HFFc6 (cell line): ENCODE measurements at regions not wholly inside any gene's neighbourhood (a gene's known extent, or its start where the extent isn't known, plus 50 kb on each side); places are given as distances from the start of the nearest gene placed in this dataset.
"Not testable (repeated sequence)": the region's sequence is repeated elsewhere in the genome, so short reads cannot be mapped to it uniquely, and the experiment has no call there.

Source experiments
- DNase-seq: peaks from one replicate; pipeline ENCODE4 v3.0.0-alpha.2; 2018
- H3K27ac Mint-ChIP-seq: 2 replicates; pipeline ENCODE4 v1.8.0; 2020; ENCODE audit warnings: mild to moderate bottlenecking, mixed read lengths
- H3K27me3 Mint-ChIP-seq: 2 replicates; pipeline ENCODE4 v1.8.0; 2021; ENCODE audit warnings: mild to moderate bottlenecking, moderate library complexity, mixed read lengths; ENCODE audit not compliant: insufficient read depth
- H3K36me3 Mint-ChIP-seq: 2 replicates; pipeline ENCODE4 v1.8.0; 2021; ENCODE audit warnings: low read depth, mixed read lengths
- H3K4me1 Mint-ChIP-seq: 2 replicates; pipeline ENCODE4 v1.8.0; 2020; ENCODE audit warnings: low read depth, mixed read lengths
- H3K4me3 Mint-ChIP-seq: 2 replicates; pipeline ENCODE4 v1.8.0; 2020; ENCODE audit warnings: mild to moderate bottlenecking, moderate library complexity, mixed read lengths
- H3K9me3 Mint-ChIP-seq: 2 replicates; pipeline ENCODE4 v1.8.0; 2020; ENCODE audit warnings: mild to moderate bottlenecking, mixed read lengths
- CTCF ChIP-seq: fragments of 200-600 bp; sonication (generic); IDR thresholded peaks from 2 replicates; pipeline ENCODE4 v1.5.0; 2021; ENCODE audit warnings: antibody characterized with exemption, mild to moderate bottlenecking

GRCh38 chr2:106285237-106285829 lies 91.2 kb upstream of the UXS1 start:
- DNase-seq: no peak
- Mint-ChIP-seq H3K4me3 (no peak overlapping the region), H3K9me3 (peaks cover 8% of the 10 kb centered on the region; the same call in 1 of the 2 replicates), H3K27ac (no peak overlapping the region), H3K27me3 (peaks cover 4% of the 10 kb centered on the region), H3K4me1 (no peaks in the 10 kb centered on the region), H3K36me3 (no peaks in the 10 kb centered on the region)
- no peak for TF ChIP-seq CTCF

GRCh38 chr2:106284691-106285202 lies 90.6 kb upstream of the UXS1 start:
- Mint-ChIP-seq H3K27me3 (peaks cover 4% of the 10 kb centered on the region), H3K4me3 (no peak overlapping the region), H3K36me3 (no peaks in the 10 kb centered on the region), H3K27ac (no peak overlapping the region), H3K4me1 (no peaks in the 10 kb centered on the region), H3K9me3 (peaks cover 8% of the 10 kb centered on the region; the same call in 1 of the 2 replicates)
- no peak for DNase-seq
- TF ChIP-seq CTCF: no peak

- Mint-ChIP-seq H3K36me3 (no peaks in the 10 kb centered on the region), H3K9me3 (peaks cover 8% of the 10 kb centered on the region; the same call in 1 of the 2 replicates), H3K27me3 (peaks cover 4% of the 10 kb centered on the region), H3K4me1 (no peaks in the 10 kb centered on the region), H3K27ac (no peak overlapping the region), H3K4me3 (no peak overlapping the region)
- DNase-seq: no peak
- TF ChIP-seq CTCF: no peak
Observed at GRCh38 chr2:106284255-106284654, 90.2 kb upstream of the UXS1 start.

- H3K4me3 Mint-ChIP-seq, H3K4me1 Mint-ChIP-seq, H3K27ac Mint-ChIP-seq, DNase-seq, H3K36me3 Mint-ChIP-seq, H3K9me3 Mint-ChIP-seq, H3K27me3 Mint-ChIP-seq: not testable (repeated sequence)
Observed at GRCh38 chr2:106283228-106284152, 89.4 kb upstream of the UXS1 start.

GRCh38 chr2:106282462-106283170 lies 88.5 kb upstream of the UXS1 start:
- Mint-ChIP-seq H3K4me1 (no peaks in the 10 kb centered on the region), H3K36me3 (no peaks in the 10 kb centered on the region), H3K4me3 (no peak overlapping the region), H3K27me3 (peaks cover 4% of the 10 kb centered on the region), H3K9me3 (peaks cover 8% of the 10 kb centered on the region; the same call in 1 of the 2 replicates), H3K27ac (no peak overlapping the region)
- DNase-seq: no peak
- no peak for TF ChIP-seq CTCF

GRCh38 chr2:106281907-106282430 lies 87.9 kb upstream of the UXS1 start:
- H3K27me3 Mint-ChIP-seq, H3K4me3 Mint-ChIP-seq, H3K4me1 Mint-ChIP-seq, DNase-seq, H3K27ac Mint-ChIP-seq, H3K9me3 Mint-ChIP-seq, H3K36me3 Mint-ChIP-seq: not testable (repeated sequence)
